ENCODE measurements at regions not wholly inside any gene's neighbourhood (a gene's known extent, or its start where the extent isn't known, plus 50 kb on each side); places are given as distances from the start of the nearest gene placed in this dataset.

GRCh38 chr2:66899109-66899508, 464.2 kb downstream of the MEIS1 start:
- DNase-seq, result no peak

DNA sequence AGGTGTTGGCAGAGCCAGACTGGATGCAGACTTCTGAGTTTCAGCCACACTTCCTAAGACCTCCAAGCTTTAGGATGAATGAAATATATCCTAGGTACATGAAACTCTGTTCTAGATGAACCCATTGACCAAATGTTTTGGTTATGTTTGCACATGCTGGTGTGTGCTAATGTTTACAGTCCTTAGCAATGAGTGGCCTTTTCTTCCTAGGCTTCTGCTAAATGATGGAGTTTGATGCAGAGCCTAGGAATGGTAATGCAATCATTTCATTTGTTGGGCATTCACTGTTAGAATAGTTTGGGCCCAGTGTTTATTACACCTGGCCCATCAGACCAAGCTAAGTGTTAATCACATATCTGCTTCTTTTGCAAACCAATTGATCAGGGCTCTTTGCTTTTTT, 464.7 kb downstream of the MEIS1 start:
- DNase-seq, result no peak

DNA sequence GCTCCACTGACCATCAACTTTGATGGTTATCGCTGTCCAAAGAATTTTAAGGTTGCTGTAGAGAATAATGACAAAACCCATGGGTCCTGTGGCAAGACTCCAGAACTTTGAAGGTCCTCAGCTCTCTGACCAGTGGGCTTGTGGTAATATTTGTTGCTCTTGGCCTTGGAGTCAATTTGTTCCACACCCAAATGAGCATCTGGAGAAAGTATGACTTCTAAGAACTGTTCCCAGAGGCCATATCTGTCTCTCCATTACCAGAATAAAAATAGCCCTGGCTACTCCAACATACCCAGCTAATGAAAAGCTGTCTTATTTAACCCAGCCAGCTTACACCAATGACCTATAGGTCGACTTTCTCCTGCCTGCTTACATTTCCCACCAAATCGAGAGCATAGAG, 466.4 kb downstream of the MEIS1 start:
- no peak for DNase-seq

GRCh38 chr2:66903183-66903582, 468.3 kb downstream of the MEIS1 start:
- no peak for DNase-seq

DNA sequence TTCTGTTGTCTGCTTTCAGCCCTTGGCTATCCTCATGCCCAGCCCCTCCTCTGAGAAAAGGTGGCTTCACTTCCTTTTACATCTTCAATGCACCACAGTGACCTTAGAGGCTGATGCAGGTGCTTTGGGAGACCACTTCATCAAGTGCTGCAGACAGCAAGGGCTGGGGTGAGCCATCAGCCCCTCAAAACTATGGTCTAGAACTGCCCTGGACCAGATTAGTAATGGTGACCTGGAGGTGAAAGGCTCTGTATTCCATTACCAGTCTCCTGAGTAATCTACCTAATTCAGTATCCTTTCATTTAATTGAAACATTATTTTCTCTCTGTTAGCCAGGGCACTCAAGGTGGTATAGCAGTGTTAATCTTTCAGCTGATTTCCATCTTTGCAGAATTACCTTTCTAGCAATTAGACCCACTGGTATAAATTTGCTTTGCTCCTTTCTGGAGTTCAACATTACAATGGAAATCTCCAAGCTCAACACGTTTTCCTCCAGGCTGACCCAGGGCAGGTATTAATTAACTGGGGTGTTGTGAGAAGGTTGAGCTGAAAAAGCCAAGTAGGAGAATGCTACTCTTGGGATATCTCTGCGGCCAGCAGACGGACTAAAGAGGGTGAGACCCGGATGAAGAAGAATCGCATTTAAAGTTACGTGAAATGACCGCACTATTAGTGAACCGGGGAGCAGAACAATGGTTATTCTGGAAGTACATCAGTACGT, 469.0 kb downstream of the MEIS1 start:
- no peak for DNase-seq

DNA sequence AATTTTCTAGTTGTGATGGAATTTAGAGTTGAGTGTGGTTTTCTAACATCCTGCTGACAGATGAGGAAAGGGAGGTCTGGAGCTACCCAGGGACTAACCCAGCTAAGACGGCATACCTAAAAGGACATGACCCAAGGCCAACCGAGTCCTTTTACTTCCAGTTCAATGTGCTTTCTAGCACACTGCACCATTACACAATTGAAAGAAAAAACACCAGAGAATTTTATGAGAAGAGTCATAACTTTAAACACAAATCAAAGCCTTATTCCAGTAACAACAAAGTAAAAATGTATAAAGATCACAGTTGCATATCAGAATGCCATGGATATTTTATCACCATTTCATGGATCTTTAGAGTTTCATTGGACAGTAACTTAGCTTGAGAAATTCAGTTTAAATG, 480.3 kb downstream of the MEIS1 start:
- no peak for DNase-seq

DNA sequence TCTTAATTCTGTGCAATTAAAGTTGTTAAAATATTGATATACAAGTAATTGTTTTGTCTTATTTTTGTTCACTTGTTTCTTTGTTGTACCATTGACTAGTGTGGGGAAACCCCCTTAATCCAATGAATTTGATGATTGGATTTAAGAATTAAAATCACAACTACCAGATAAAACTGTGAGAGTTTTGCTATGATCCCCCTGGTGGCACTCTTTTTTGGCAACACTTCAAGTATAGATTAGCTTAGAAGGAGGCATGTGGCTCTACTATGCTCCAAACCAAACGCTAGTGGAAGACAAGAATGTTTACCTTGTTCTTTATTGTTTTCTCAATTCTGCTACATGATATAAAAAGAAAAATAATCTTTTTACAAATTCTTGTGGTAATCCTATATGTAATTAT, 477.8 kb upstream of the ETAA1 start:
- no peak for DNase-seq

GRCh38 chr2:66920415-66920814, 476.7 kb upstream of the ETAA1 start:
- no peak for DNase-seq

- no peak for DNase-seq
Observed at GRCh38 chr2:66925128-66925527, 472.0 kb upstream of the ETAA1 start.

DNA sequence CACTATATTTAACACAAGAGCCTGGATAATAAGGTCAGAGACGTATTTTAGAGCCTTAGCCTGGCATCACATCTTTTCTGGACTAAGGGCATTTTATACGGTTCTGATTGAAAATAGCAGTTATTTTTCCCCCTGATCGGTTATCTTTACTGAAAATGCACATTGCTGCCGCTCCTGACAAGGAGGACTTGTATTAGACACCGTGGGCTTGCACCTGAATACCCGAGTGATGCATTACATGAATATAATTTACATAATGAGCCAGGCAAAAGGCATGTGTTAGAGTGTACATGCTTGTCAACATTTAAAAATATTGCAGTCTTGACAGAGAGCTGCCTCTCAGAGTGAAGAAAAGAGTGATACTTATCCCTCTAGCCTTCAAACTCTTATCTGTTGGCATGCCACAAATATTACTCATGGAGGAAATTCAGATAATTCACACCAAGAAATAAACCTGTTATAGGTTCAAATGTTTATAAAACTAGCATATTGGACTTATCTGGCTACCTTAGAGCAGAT, 470.5 kb upstream of the ETAA1 start:
- DNase-seq, result no peak

- DNase-seq, result peak; percentile 22
Observed at GRCh38 chr2:66929632-66930338, 467.3 kb upstream of the ETAA1 start.

GRCh38 chr2:66930339-66931220, 466.6 kb upstream of the ETAA1 start:
- DNase-seq, result no peak

GRCh38 chr2:66938471-66938967, 458.6 kb upstream of the ETAA1 start:
- no peak for DNase-seq

DNA sequence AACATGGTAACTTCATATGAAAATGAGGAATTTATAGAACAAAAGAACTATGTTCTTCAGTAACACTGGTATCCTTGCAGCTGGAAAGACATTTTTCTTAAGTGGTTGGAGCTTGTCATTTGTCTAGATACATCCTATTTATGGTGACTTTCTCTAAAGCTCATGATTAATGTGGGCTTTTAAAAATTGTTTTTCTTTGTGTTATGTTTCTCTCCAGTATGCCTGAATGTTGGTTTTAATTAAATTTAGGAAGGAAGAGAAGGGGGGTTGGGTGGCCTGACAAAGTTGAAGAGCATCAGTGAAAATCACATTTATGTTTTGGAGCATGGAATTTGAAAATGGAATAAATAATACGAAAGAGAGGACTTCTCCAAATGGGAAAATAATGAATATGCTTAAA, 457.1 kb upstream of the ETAA1 start:
- no peak for DNase-seq

DNA sequence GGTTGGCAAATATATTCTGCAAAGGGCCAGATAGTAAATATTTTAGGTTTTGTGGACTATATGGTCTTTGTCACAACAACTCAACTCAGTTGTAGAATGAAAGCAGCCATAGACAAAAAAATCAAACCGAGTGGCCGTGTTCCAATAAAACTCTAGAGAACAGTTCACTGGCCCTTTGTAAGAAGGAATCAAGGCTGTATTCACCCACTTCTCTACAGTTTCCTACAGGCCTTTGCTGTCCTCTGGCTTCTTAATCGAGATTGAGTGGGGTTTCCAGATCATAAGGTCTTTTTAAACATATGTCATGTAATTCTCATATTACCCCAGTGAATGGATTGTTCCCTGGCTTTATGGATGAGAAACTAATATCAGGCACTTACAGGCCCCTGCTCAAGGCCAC, 448.9 kb upstream of the ETAA1 start:
- no peak for DNase-seq

- DNase-seq, result no peak
Observed at GRCh38 chr2:66957198-66957597, 439.9 kb upstream of the ETAA1 start.

- no peak for DNase-seq
Observed at GRCh38 chr2:66957677-66958076, 439.5 kb upstream of the ETAA1 start.

DNA sequence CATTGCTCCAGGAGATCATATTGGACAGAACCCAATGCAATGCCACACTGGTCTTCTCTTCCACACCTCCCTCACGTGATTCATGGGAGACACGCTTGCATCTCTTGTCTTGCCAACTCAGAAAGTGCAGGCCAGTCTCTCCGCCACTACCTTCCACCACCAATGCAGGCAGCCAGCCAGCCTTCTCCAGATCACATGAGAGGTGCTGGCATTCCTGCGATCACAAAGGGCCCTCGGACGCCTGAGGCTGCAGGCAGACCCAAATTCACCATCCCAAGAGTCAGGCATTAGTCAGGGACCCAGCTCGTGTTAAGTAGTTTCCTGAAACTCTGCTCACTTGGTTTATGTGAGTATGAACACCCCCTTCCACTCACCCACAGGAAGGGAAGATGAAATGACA, 437.0 kb upstream of the ETAA1 start:
- DNase-seq, result no peak

- DNase-seq, result no peak
Observed at GRCh38 chr2:66962716-66963115, 434.4 kb upstream of the ETAA1 start.

- DNase-seq, result no peak
Observed at GRCh38 chr2:66966631-66967030, 430.5 kb upstream of the ETAA1 start.

- DNase-seq, result no peak
Observed at GRCh38 chr2:66968946-66969345, 428.2 kb upstream of the ETAA1 start.

DNA sequence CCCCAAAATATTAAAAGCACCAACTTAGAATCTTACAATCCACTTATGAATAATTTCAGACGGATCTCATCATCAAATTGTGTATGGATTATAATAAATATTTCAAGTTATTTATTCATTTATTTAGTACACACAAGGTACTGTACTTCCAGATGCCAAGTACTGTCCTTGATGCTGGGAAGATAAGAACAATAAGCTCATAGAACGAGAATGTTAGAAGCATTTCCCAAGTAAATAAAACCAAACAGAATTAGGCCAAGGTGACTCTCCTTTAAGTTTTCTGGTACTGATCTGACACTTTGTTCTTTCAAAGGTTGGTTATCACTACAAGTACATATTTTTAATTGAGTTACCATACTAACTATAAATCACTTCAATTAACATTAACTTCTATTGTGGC, 416.1 kb upstream of the ETAA1 start:
- DNase-seq, result no peak

GRCh38 chr2:66982766-66983165, 414.4 kb upstream of the ETAA1 start:
- DNase-seq, result no peak

Data from amniotic stem cell (primary cell).